GM23338 (cell line): ENCODE measurements at regions not wholly inside any gene's neighbourhood (a gene's known extent, or its start where the extent isn't known, plus 50 kb on each side); places are given as distances from the start of the nearest gene placed in this dataset.

Experiments used
- CREB1 ChIP-seq: fragments of 250-450 bp; sonication (Bioruptor Pico); IDR thresholded peaks from 2 replicates; pipeline ENCODE4 v1.5.0; 2020; ENCODE audit warnings: low read depth, mild to moderate bottlenecking, moderate library complexity
- CTCF ChIP-seq, 2 experiments: fragments of 200-600 bp in 1 of 2; sonication (generic) in 1 of 2; conservative IDR thresholded peaks; 2 replicates each; pipeline versions ENCODE4 v1.5.1 to v1.6.1; 2016 to 2017; ENCODE audit warnings: antibody characterized with exemption in 2 of 2, low read depth in 2 of 2, mild to moderate bottlenecking in 2 of 2, moderate library complexity in 1 of 2
- EZH2 ChIP-seq: fragments of 200-600 bp; sonication (generic); IDR thresholded peaks from one replicate; pipeline ENCODE4 v1.8.0; 2017; ENCODE audit warnings: antibody characterized with exemption, mild to moderate bottlenecking, low read depth; ENCODE audit not compliant: unreplicated experiment
- EZH2phosphoT487 ChIP-seq: fragments of 200-600 bp; sonication (generic); IDR thresholded peaks from one replicate; pipeline ENCODE4 v1.8.1; 2018; ENCODE audit warnings: antibody characterized with exemption; ENCODE audit not compliant: unreplicated experiment
- JUNB ChIP-seq: IDR thresholded peaks from one replicate; pipeline ENCODE4 v1.6.1; 2016; ENCODE audit warnings: antibody characterized with exemption; ENCODE audit not compliant: unreplicated experiment
- POLR2AphosphoS5 ChIP-seq: IDR thresholded peaks from 2 replicates; pipeline ENCODE4 v1.6.1; 2016; ENCODE audit warnings: antibody characterized with exemption, low read depth
- REST ChIP-seq: IDR thresholded peaks from one replicate; pipeline ENCODE4 v1.6.1; 2018; ENCODE audit warnings: antibody characterized with exemption; ENCODE audit not compliant: unreplicated experiment
- ZNF114 ChIP-seq: fragments of 250-450 bp; sonication (Bioruptor Pico); IDR thresholded peaks from 2 replicates; pipeline ENCODE4 v1.5.0; 2020; ENCODE audit warnings: mild to moderate bottlenecking, moderate library complexity
- ZNF462 ChIP-seq: fragments of 250-450 bp; sonication (Bioruptor Pico); IDR thresholded peaks from 2 replicates; pipeline ENCODE4 v1.5.0; 2020; ENCODE audit warnings: mild to moderate bottlenecking, moderate library complexity

- TF ChIP-seq CTCF (conservative IDR thresholded peaks at IDR 0.05; ENCODE audit: low read depth in 2 of 2) = no peak
- TF ChIP-seq EZH2 = no peak
- no peak for TF ChIP-seq CREB1
- TF ChIP-seq JUNB = no peak
- TF ChIP-seq EZH2phosphoT487 = no peak
- TF ChIP-seq REST = no peak
- no peak for TF ChIP-seq ZNF114
- TF ChIP-seq POLR2AphosphoS5 = no peak
- TF ChIP-seq ZNF462 = no peak
Measured at GRCh38 chr1:168976267-168976666, 130.2 kb upstream of the ATP1B1 start.
